ENCODE measurements at regions not wholly inside any gene's neighbourhood (a gene's known extent, or its start where the extent isn't known, plus 50 kb on each side); places are given as distances from the start of the nearest gene placed in this dataset.

GRCh38 chr15:94021621-94022320, 209.6 kb upstream of the MCTP2 start:
- TF ChIP-seq EZH2 (IDR thresholded peaks at IDR 0.05) = no peak
- no peak for TF ChIP-seq EGR1 (IDR thresholded peaks at IDR 0.05; ENCODE audit: low read depth)
- TF ChIP-seq POLR2A (IDR thresholded peaks at IDR 0.05; ENCODE audit: borderline replicate concordance, extremely low read depth, insufficient read depth, insufficient read length) = no peak
- no peak for TF ChIP-seq CTCF (IDR thresholded peaks at IDR 0.05 in 2 of 3, conservative IDR thresholded peaks at IDR 0.05 in 1 of 3; ENCODE audit: borderline replicate concordance in 1 of 3, insufficient read depth in 1 of 3, low read depth in 2 of 3, low read length in 2 of 3)
- TF ChIP-seq MAX (IDR thresholded peaks at IDR 0.05) = no peak
- no peak for TF ChIP-seq RAD21 (IDR thresholded peaks at IDR 0.05; ENCODE audit: low read depth)
- TF ChIP-seq ATF3 (IDR thresholded peaks at IDR 0.05) = no peak
- no peak for TF ChIP-seq ZBTB33 (IDR thresholded peaks at IDR 0.05; ENCODE audit: extremely low read depth, insufficient replicate concordance, low read length)
- no peak for TF ChIP-seq TCF7L2 (IDR thresholded peaks at IDR 0.05; ENCODE audit: borderline replicate concordance, extremely low read depth, insufficient read depth, insufficient read length)
- no peak for TF ChIP-seq JUND (IDR thresholded peaks at IDR 0.05)
- TF ChIP-seq ZFX (IDR thresholded peaks at IDR 0.05) = no peak
- TF ChIP-seq SIN3A (IDR thresholded peaks at IDR 0.05; ENCODE audit: low read depth) = no peak
- no peak for TF ChIP-seq SRF (IDR thresholded peaks at IDR 0.05; ENCODE audit: low read depth)
- TF ChIP-seq POLR2AphosphoS5 (IDR thresholded peaks at IDR 0.05; ENCODE audit: low read depth, low read length) = no peak
